Upper lobe of left lung (tissue), 6 donors: ENCODE measurements at regions not wholly inside any gene's neighbourhood (a gene's known extent, or its start where the extent isn't known, plus 50 kb on each side); places are given as distances from the start of the nearest gene placed in this dataset.

Experiments
- ATAC-seq, 2 donors: fragments of 200-7000 bp; cut with Tn5 transposase; one replicate each; pipeline ENCODE4 v1.9.1; 2022; ENCODE audit warnings: mild to moderate bottlenecking in 2 of 2, moderate library complexity in 2 of 2; ENCODE audit not compliant: low FRiP score in 2 of 2
- DNase-seq, 2 donors: peaks; one replicate each; pipeline ENCODE4 v3.0.0-alpha.2; 2019 to 2020
- H3K27ac ChIP-seq, 4 donors: fragments of 200-600 bp; sonication (generic); one replicate each; pipeline ENCODE4 v1.5.1; 2016 to 2019
- H3K27me3 ChIP-seq, 4 donors: fragments of 200-600 bp; sonication (generic); one replicate each; pipeline ENCODE4 v1.5.1; 2017 to 2019
- H3K36me3 ChIP-seq, 4 donors: fragments of 200-600 bp; sonication (generic); one replicate each; pipeline ENCODE4 v1.5.1; 2016 to 2019
- H3K4me1 ChIP-seq, 4 donors: fragments of 200-600 bp; sonication (generic); one replicate each; pipeline ENCODE4 v1.5.1; 2018 to 2019
- H3K4me3 ChIP-seq, 4 donors: fragments of 200-600 bp; sonication (generic); one replicate each; pipeline ENCODE4 v1.5.1; 2017 to 2019; ENCODE audit warnings: mild to moderate bottlenecking in 2 of 4, moderate library complexity in 1 of 4
- H3K9me3 ChIP-seq, 4 donors: fragments of 200-600 bp; sonication (generic); one replicate each; pipeline ENCODE4 v1.5.1; 2018 to 2019
- CTCF ChIP-seq, 6 experiments: fragments of 450-650 bp in 4 of 6; fragments of 200-600 bp in 2 of 6; sonication (generic) in 2 of 6; IDR thresholded peaks; one replicate each; pipeline ENCODE4 v1.5.1; 2016 to 2019; ENCODE audit warnings: antibody characterized with exemption in 6 of 6
- EP300 ChIP-seq, 4 donors: sonication (generic); formaldehyde crosslinking; IDR thresholded peaks; one replicate each; pipeline ENCODE4 v1.5.1; 2017; ENCODE audit warnings: antibody characterized with exemption in 4 of 4, control low read depth in 2 of 4
- POLR2A ChIP-seq, 4 donors: fragments of 450-650 bp; IDR thresholded peaks; one replicate each; pipeline ENCODE4 v1.5.1; 2016 to 2017; ENCODE audit warnings: antibody characterized with exemption in 4 of 4, mild to moderate bottlenecking in 2 of 4
- POLR2AphosphoS5 ChIP-seq, 2 donors: sonication (generic); formaldehyde crosslinking; IDR thresholded peaks; one replicate each; pipeline ENCODE4 v1.5.1; 2017; ENCODE audit warnings: antibody characterized with exemption in 2 of 2
- WGBS, 2 donors: methylation state at CpG; one replicate each; pipeline ENCODE4 v1.1.5; 2017 to 2018; 5-methylcytosine and 5-hydroxymethylcytosine counted together
- donor health status: DM: no; HTN: no; CAD: no; lungs with moderate emphysema.
- donor health status: DM: no; HTN: yes; CAD: no; lungs with severe emphysema.

DNA sequence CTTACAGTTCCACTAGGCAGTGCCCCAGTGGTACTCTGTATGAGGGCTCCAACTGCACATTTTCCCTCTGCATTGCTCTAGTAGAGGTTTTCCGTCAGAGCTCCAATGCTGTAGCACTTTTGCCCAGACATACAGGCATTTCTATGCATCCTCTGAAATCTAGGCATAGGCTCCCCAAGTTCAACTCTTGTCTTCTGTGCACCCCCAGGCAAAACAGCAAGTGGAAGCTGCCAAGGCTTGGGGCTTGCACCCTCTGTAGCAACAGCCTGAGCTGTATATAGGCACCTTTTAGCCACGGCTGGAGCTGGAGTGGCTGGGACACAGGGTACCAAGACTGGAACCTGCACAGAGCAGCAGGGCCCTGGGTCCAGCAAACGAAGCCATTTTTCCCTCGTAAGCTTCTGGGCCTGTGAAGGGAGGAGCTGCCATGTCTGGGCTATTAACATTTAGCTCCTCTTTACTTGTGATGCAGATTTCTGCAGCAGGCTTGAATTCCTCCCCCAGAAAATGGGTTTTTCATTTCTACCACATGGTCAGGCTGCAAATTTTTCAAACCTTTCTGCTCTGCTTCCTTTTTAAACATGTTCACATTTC is 596.2 kb upstream of the ADGRB3 start:
- H3K36me3 ChIP-seq: no peaks in the 10 kb centered on the region
- H3K9me3 ChIP-seq: no peaks in the 10 kb centered on the region
- no peak overlapping the region for H3K4me3 ChIP-seq
- TF ChIP-seq EP300 (IDR thresholded peaks at IDR 0.05): no peak
- TF ChIP-seq POLR2AphosphoS5 (IDR thresholded peaks at IDR 0.05): no peak
- TF ChIP-seq CTCF (IDR thresholded peaks at IDR 0.05): no peak
- TF ChIP-seq POLR2A (IDR thresholded peaks at IDR 0.05): no peak
- H3K27ac ChIP-seq: no peak overlapping the region
- DNase-seq (no peak), ATAC-seq (no peak)
- WGBS, 2 donors: 76 to 81% methylated on average over 4 of the region's 4 CpGs
- H3K27me3 ChIP-seq: no peaks in the 10 kb centered on the region
- H3K4me1 ChIP-seq: no peaks in the 10 kb centered on the region

DNA sequence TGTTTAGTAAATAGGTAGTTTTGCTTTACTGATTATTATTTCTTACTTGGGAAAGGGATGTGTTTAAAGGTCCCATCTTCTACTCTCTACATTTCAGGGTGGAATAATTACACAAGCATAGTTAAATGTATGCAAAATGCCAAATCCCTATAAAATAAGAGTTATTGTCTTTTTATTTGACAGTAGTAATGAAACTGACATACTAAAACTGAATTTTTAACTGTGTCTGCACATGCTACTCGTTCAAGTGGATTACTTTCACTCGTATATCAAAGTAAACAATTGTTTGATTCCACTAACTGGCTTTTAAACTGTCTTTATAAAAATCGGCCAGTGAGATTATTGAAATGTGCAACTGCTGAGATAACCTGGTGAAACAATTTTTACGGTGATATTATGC is 602.9 kb upstream of the ADGRB3 start:
- TF ChIP-seq CTCF (IDR thresholded peaks at IDR 0.05) (no peak), POLR2AphosphoS5 (IDR thresholded peaks at IDR 0.05) (no peak), POLR2A (IDR thresholded peaks at IDR 0.05) (no peak), EP300 (IDR thresholded peaks at IDR 0.05) (no peak)
- WGBS, 2 donors: 75 to 80% methylated on average over 4 of the region's 4 CpGs
- no peaks in the 10 kb centered on the region for H3K4me1 ChIP-seq
- ATAC-seq (no peak), DNase-seq (no peak)
- no peaks in the 10 kb centered on the region for H3K27me3 ChIP-seq
- no peak overlapping the region for H3K4me3 ChIP-seq
- no peaks in the 10 kb centered on the region for H3K36me3 ChIP-seq
- H3K9me3 ChIP-seq: no peaks in the 10 kb centered on the region
- H3K27ac ChIP-seq: no peak overlapping the region

DNA sequence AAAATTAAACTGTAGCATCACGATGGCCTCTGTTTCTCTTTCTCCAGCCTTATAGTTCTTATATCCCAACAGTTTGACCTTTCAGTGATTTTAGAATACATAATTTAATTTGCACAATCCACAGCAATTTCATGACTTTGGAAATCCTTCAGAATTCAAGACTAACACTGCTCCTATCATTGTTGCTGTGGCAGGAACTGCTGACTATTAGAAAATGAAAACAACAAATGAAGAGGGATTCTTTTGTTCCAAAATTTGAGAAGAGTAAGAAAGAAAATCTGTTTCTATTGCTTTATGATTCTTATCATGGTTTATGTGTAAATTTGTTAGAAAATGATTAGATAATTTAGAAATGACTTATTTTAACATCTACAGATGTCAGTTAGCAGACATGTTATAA is 604.0 kb upstream of the ADGRB3 start:
- no peak for ATAC-seq
- H3K27me3 ChIP-seq: no peaks in the 10 kb centered on the region
- DNase-seq: no peak
- WGBS, 2 donors: 77 to 78% methylated on average over 1 of the region's 1 CpG
- TF ChIP-seq POLR2A (IDR thresholded peaks at IDR 0.05) (no peak), EP300 (IDR thresholded peaks at IDR 0.05) (no peak)
- H3K9me3 ChIP-seq: no peaks in the 10 kb centered on the region
- no peaks in the 10 kb centered on the region for H3K4me1 ChIP-seq
- no peak overlapping the region for H3K27ac ChIP-seq
- no peaks in the 10 kb centered on the region for H3K36me3 ChIP-seq
- no peak overlapping the region for H3K4me3 ChIP-seq

DNA sequence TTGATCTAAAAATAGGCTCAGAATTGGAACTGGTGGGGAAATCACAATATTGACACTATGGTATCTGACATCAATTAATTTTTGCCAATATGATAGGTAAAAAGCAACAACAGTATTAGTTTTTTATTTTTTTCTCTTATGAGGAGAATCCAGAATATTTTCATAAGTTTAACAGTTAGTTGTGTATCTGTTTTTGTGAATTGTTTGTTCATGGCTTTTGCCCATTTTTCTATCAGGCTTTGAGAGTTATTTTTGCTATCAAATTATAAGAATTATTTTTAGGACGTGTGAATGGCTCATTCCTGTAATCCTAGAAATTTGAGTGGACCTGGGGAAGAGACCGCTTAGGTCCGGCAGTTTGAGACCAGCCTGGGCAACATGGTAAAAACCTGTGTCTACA is 608.6 kb upstream of the ADGRB3 start:
- 81 to 87% methylated on average over 3 of the region's 3 CpGs for WGBS, 2 donors
- DNase-seq (no peak), ATAC-seq (no peak)
- Histone ChIP-seq H3K9me3 (no peaks in the 10 kb centered on the region), H3K4me1 (no peaks in the 10 kb centered on the region), H3K4me3 (no peak overlapping the region), H3K27me3 (no peaks in the 10 kb centered on the region), H3K36me3 (no peaks in the 10 kb centered on the region), H3K27ac (no peak overlapping the region)
- TF ChIP-seq EP300 (IDR thresholded peaks at IDR 0.05): no peak
- no peak for TF ChIP-seq POLR2AphosphoS5 (IDR thresholded peaks at IDR 0.05)
- no peak for TF ChIP-seq POLR2A (IDR thresholded peaks at IDR 0.05)
- no peak for TF ChIP-seq CTCF (IDR thresholded peaks at IDR 0.05)

DNA sequence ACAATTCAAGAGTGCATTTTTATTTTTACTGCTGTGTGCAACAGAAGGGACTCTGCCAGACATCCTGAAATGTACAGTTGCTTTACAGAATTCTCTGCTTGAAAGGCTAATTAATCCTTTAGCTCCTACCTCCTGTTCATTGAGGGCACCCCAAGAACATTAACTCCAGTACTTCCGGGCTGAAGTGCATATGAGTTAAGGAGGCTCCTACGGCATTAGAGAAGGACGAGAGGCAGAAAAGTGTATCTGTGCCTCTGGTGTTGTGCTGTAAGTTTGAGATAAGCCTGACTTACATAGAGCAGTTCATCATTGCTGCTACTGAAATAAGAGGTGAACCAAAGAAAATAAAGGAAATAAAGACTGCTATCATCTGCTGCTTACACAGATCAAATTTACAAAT is 609.3 kb upstream of the ADGRB3 start:
- Histone ChIP-seq H3K9me3 (no peaks in the 10 kb centered on the region), H3K27me3 (no peaks in the 10 kb centered on the region), H3K4me3 (no peak overlapping the region), H3K4me1 (no peaks in the 10 kb centered on the region), H3K36me3 (no peaks in the 10 kb centered on the region), H3K27ac (no peak overlapping the region)
- 92 to 94% methylated on average over 3 of the region's 3 CpGs for WGBS, 2 donors
- no peak for ATAC-seq
- TF ChIP-seq POLR2A (IDR thresholded peaks at IDR 0.05): no peak
- TF ChIP-seq CTCF (IDR thresholded peaks at IDR 0.05): no peak
- no peak for TF ChIP-seq POLR2AphosphoS5 (IDR thresholded peaks at IDR 0.05)
- no peak for TF ChIP-seq EP300 (IDR thresholded peaks at IDR 0.05)
- no peak for DNase-seq
